ENCODE measurements at regions not wholly inside any gene's neighbourhood (a gene's known extent, or its start where the extent isn't known, plus 50 kb on each side); places are given as distances from the start of the nearest gene placed in this dataset.

DNA sequence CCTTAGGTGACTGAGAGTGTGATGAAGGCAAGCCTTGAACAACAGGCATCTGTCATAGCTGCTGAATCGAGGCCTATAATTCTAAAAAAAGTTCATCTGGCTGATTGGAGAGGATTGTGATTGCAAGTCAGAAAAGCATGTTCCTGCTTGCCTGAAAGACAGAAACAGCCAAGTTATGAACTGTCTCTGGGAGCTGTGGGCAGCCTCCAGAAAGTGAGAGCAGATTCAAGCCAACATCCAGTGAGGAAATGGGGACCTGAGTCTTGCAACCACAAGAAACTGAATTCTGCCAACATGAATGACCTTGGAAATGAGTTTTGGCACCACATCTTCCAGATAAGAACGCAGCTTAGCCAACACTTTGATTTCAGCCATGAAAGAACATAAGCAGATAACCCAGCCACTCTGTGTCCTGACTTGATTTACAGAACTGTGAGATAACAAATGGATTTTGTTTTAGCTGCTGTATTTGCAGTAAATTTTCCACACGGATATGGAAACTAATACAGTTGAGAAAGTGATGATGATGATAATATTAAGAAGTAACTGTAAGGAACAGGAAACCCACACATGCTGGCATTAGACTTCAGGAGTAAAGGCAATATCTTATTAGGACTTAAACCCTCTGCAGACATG, 240.3 kb upstream of the NDST3 start:
- Mint-ChIP-seq H3K4me1 (ENCODE audit: unreplicated experiment) (peaks cover 11% of the 10 kb centered on the region), H3K27ac (ENCODE audit: unreplicated experiment) (no peak overlapping the region), H3K27me3 (ENCODE audit: unreplicated experiment) (no peaks in the 10 kb centered on the region), H3K9me3 (ENCODE audit: unreplicated experiment) (no peaks in the 10 kb centered on the region), H3K4me3 (ENCODE audit: unreplicated experiment) (no peak overlapping the region), H3K36me3 (ENCODE audit: unreplicated experiment) (no peaks in the 10 kb centered on the region)
- no peak for DNase-seq (ENCODE audit: extremely low spot score, unreplicated experiment)
- TF ChIP-seq, protein P1, sequence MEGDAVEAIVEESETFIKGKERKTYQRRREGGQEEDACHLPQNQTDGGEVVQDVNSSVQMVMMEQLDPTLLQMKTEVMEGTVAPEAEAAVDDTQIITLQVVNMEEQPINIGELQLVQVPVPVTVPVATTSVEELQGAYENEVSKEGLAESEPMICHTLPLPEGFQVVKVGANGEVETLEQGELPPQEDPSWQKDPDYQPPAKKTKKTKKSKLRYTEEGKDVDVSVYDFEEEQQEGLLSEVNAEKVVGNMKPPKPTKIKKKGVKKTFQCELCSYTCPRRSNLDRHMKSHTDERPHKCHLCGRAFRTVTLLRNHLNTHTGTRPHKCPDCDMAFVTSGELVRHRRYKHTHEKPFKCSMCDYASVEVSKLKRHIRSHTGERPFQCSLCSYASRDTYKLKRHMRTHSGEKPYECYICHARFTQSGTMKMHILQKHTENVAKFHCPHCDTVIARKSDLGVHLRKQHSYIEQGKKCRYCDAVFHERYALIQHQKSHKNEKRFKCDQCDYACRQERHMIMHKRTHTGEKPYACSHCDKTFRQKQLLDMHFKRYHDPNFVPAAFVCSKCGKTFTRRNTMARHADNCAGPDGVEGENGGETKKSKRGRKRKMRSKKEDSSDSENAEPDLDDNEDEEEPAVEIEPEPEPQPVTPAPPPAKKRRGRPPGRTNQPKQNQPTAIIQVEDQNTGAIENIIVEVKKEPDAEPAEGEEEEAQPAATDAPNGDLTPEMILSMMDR (IDR thresholded peaks at IDR 0.05), result no peak

DNA sequence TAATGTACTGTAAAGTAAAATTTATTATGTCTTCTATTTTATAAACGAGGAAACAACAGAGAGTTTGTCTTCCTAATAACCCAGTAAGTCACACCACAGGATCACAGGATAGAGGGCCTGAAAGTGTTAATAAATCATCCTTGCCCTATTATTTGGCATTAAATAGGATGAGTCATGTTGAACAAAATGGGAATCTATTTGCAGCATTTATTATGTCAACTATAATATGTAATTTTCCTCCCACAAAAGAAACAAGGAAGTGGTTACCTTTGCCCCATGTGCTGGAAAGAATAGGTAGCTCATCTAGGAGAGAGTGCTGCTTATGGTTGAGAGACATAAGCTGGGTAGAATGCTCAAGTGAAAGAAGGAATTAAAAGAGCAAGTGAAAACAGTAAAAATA, 237.6 kb upstream of the NDST3 start:
- DNase-seq (ENCODE audit: extremely low spot score, unreplicated experiment), result no peak
- Mint-ChIP-seq H3K4me3 (ENCODE audit: unreplicated experiment) (no peak overlapping the region), H3K36me3 (ENCODE audit: unreplicated experiment) (no peaks in the 10 kb centered on the region), H3K27ac (ENCODE audit: unreplicated experiment) (no peak overlapping the region), H3K4me1 (ENCODE audit: unreplicated experiment) (peaks cover 9% of the 10 kb centered on the region), H3K9me3 (ENCODE audit: unreplicated experiment) (no peaks in the 10 kb centered on the region), H3K27me3 (ENCODE audit: unreplicated experiment) (no peaks in the 10 kb centered on the region)
- TF ChIP-seq, protein P1 (IDR thresholded peaks at IDR 0.05), result no peak

GRCh38 chr4:117800636-117801035, 233.7 kb upstream of the NDST3 start:
- Mint-ChIP-seq H3K27me3 (ENCODE audit: unreplicated experiment) (no peaks in the 10 kb centered on the region), H3K36me3 (ENCODE audit: unreplicated experiment) (no peaks in the 10 kb centered on the region), H3K27ac (ENCODE audit: unreplicated experiment) (no peak overlapping the region), H3K9me3 (ENCODE audit: unreplicated experiment) (no peaks in the 10 kb centered on the region), H3K4me3 (ENCODE audit: unreplicated experiment) (no peak overlapping the region), H3K4me1 (ENCODE audit: unreplicated experiment) (peaks cover 9% of the 10 kb centered on the region)
- DNase-seq (ENCODE audit: extremely low spot score, unreplicated experiment), result no peak
- TF ChIP-seq, protein P1 (IDR thresholded peaks at IDR 0.05), result no peak

DNA sequence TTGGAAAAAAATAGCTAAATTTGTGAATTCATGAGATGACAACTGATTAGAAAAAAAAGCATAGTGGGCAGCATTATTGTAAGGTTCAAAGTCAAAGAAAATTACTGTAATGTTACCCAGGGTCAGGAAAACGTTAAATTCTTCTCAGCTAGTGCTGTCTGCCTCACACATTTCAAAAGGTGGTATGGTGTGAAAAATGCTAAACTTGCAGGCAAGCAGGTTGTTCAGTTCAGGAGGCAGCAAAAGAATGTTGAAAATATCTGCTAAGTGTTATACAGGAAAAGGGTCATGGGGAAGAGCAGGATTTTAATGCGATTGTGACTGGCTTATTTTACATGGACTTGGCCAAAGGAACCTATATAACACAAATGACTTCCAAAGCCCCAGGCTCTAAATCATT, 232.5 kb upstream of the NDST3 start:
- peaks cover 9% of the 10 kb centered on the region for H3K4me1 Mint-ChIP-seq (ENCODE audit: unreplicated experiment)
- no peaks in the 10 kb centered on the region for H3K27me3 Mint-ChIP-seq (ENCODE audit: unreplicated experiment)
- TF ChIP-seq, protein P1 (IDR thresholded peaks at IDR 0.05), result no peak
- no peak overlapping the region for H3K4me3 Mint-ChIP-seq (ENCODE audit: unreplicated experiment)
- no peak overlapping the region for H3K27ac Mint-ChIP-seq (ENCODE audit: unreplicated experiment)
- no peaks in the 10 kb centered on the region for H3K9me3 Mint-ChIP-seq (ENCODE audit: unreplicated experiment)
- no peaks in the 10 kb centered on the region for H3K36me3 Mint-ChIP-seq (ENCODE audit: unreplicated experiment)
- DNase-seq (ENCODE audit: extremely low spot score, unreplicated experiment), result no peak

GRCh38 chr4:117811731-117812130, 222.6 kb upstream of the NDST3 start:
- H3K27ac Mint-ChIP-seq (ENCODE audit: unreplicated experiment), result no peak overlapping the region
- no peak for DNase-seq (ENCODE audit: extremely low spot score, unreplicated experiment)
- H3K9me3 Mint-ChIP-seq (ENCODE audit: unreplicated experiment), result no peaks in the 10 kb centered on the region
- peaks cover 8% of the 10 kb centered on the region for H3K4me1 Mint-ChIP-seq (ENCODE audit: unreplicated experiment)
- H3K4me3 Mint-ChIP-seq (ENCODE audit: unreplicated experiment), result no peak overlapping the region
- no peaks in the 10 kb centered on the region for H3K27me3 Mint-ChIP-seq (ENCODE audit: unreplicated experiment)
- H3K36me3 Mint-ChIP-seq (ENCODE audit: unreplicated experiment), result peaks cover 2% of the 10 kb centered on the region
- TF ChIP-seq, protein P1 (IDR thresholded peaks at IDR 0.05), result no peak
